Skeletal muscle tissue (tissue), 3 donors: ENCODE measurements at regions not wholly inside any gene's neighbourhood (a gene's known extent, or its start where the extent isn't known, plus 50 kb on each side); places are given as distances from the start of the nearest gene placed in this dataset.

Experiments used
- H3K27ac ChIP-seq: one replicate; pipeline ENCODE4 v1.7.0; 2013; ENCODE audit warnings: mild to moderate bottlenecking, low read depth, low read length, inconsistent platforms
- H3K27me3 ChIP-seq, 3 donors: one replicate each; pipeline ENCODE4 v1.7.0; 2013; ENCODE audit warnings: low read length in 3 of 3; ENCODE audit not compliant: control insufficient read depth in 3 of 3, insufficient read depth in 3 of 3
- H3K36me3 ChIP-seq, 3 donors: one replicate each; pipeline ENCODE4 v1.7.0; 2013; ENCODE audit warnings: low read length in 3 of 3; ENCODE audit not compliant: control insufficient read depth in 3 of 3, insufficient read depth in 3 of 3
- H3K4me1 ChIP-seq, 3 donors: one replicate each; pipeline ENCODE4 v1.7.0; 2013; ENCODE audit warnings: low read length in 3 of 3, mild to moderate bottlenecking in 3 of 3; ENCODE audit not compliant: control insufficient read depth in 3 of 3, insufficient read depth in 3 of 3
- H3K4me3 ChIP-seq, 3 donors: one replicate each; pipeline ENCODE4 v1.7.0; 2013; ENCODE audit warnings: low read length in 3 of 3
- H3K9ac ChIP-seq, 3 donors: one replicate each; pipeline ENCODE4 v1.7.0; 2013; ENCODE audit warnings: low read length in 3 of 3, mild to moderate bottlenecking in 3 of 3, moderate library complexity in 2 of 3, low read depth in 1 of 3
- H3K9me3 ChIP-seq, 3 donors: one replicate each; pipeline ENCODE4 v1.7.0; 2013; ENCODE audit warnings: low read length in 3 of 3; ENCODE audit not compliant: control insufficient read depth in 3 of 3
- donor health status: Osteomylitis.

DNA sequence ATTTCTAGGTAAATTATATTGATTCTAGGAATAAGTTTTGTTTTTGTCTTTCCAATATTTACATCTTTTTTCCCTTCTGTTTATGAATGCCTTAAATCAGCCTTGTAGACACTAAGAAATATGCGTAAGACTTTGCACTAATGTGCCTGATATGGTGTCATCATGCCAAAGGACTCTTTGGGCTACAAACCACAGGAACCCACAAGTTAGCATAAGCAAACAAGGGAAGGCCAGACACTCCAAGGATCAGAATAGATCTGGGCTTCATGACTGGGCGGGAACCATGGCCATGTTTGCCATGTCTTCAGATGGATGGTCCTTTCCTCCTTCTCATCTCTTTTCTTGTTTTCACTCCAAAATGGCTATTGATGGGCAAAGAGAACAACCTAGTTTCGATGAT lies 242.2 kb upstream of the CHRNA7 start:
- Histone ChIP-seq H3K27ac (no peak overlapping the region), H3K9me3 (no peaks in the 10 kb centered on the region), H3K27me3 (no peaks in the 10 kb centered on the region), H3K36me3 (no peaks in the 10 kb centered on the region), H3K4me1 (no peaks in the 10 kb centered on the region), H3K4me3 (no peak overlapping the region), H3K9ac (no peak overlapping the region)

DNA sequence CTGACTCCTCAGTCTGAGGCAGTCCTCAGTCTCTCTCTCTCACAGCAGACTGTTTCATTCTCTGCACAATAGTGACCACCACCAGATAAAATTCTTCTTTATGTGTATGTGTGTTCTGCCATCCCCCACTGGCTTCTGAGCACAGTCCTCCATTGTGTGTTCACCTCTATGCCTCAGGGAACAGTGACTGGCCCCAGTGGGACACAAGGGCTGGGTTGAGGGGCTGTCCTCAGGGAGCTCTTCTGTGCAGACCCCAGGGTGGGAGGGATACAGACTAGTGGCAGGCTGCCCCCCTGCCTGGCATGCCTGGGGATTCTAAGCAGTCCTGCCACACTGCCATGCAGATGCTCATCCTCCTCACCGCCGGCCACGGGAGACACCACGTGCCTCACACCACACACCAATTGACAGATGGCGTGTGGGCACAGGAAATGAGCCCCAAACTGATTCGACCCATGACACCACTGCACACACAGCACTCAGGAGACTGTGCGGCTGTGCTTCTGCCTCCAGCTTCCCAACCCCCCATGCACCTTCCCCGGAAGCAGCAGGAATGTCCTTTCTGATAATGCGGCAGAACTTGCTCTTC lies 237.6 kb upstream of the CHRNA7 start:
- Histone ChIP-seq H3K27me3 (no peaks in the 10 kb centered on the region), H3K27ac (no peak overlapping the region), H3K9ac (no peak overlapping the region), H3K36me3 (no peaks in the 10 kb centered on the region), H3K9me3 (no peaks in the 10 kb centered on the region), H3K4me3 (no peak overlapping the region), H3K4me1 (no peaks in the 10 kb centered on the region)

DNA sequence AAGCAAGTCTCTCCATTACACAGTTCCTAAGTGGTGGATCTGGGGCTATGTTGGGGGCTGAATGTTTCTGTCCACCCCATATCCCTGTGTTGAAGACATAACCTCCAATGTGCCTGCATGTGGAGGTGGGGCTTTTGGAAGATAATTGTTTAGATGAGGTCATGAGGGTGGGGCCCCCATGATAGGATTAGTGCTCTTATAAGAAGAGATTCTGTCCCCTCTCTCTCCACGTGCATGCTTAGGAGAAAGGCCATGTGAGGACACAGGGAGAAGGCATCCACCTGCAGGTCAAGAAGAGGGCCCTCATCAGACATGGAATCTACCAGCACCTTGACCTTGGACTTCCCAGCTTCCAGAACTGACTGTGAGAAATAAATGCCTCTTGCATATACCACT lies 231.0 kb upstream of the CHRNA7 start:
- Histone ChIP-seq H3K4me3 (no peak overlapping the region), H3K36me3 (no peaks in the 10 kb centered on the region), H3K9ac (no peak overlapping the region), H3K27ac (no peak overlapping the region), H3K4me1 (peaks cover 0 to 9% (median 4%) of the 10 kb centered on the region in 3 donors), H3K9me3 (no peaks in the 10 kb centered on the region), H3K27me3 (no peaks in the 10 kb centered on the region)

DNA sequence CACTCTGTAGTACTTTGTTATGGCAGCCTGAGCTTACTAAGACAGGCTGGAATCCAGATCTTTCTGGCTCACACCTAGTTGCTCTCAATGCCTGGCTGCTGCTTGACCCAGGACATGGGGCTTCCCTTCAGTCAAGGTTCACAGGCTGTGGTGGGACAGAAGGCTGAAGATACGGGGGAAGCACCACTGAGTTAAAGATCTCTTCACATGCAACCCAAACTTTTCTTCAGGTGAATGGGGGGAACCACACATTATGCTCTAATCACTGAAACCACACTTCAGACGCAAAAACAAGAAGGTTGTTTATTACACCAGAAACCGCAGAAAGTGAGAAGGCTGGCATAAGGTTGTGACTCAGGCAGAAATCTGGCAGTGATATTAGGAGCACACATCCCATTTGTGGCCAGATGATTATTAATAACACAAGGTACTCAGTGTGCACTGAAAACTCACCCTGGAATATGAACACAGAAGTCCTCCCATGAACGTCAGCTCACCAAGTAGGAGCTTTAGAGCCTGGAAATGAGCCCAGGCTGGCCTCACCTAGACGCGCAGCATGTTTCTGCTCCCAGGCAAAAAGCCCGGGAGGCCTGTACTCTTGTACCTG lies 230.5 kb upstream of the CHRNA7 start:
- Histone ChIP-seq H3K9ac (no peak overlapping the region), H3K27me3 (no peaks in the 10 kb centered on the region), H3K9me3 (no peaks in the 10 kb centered on the region), H3K4me1 (peaks cover 0 to 9% (median 4%) of the 10 kb centered on the region in 3 donors), H3K4me3 (no peak overlapping the region), H3K27ac (no peak overlapping the region), H3K36me3 (no peaks in the 10 kb centered on the region)

DNA sequence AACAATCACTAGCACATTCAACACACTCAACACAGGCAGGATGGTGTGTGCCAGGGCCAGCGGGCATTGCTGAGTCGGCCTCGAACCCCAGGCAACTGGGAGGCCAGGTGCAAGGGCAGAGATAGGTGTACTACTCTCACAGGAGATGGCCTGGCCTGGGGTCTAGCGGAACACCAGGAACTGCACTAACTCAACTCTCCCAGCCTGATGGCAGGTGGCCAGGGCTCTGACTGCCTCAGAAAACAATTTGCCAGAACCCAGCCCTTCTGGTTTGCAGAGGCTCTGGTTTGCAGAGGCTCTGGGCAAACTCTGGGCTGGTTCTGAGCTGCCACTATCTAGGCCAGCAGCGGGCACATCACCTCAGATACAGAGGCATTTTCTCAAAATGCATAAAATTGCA lies 229.2 kb upstream of the CHRNA7 start:
- Histone ChIP-seq H3K27me3 (no peaks in the 10 kb centered on the region), H3K9ac (no peak overlapping the region), H3K4me3 (no peak overlapping the region), H3K36me3 (no peaks in the 10 kb centered on the region), H3K9me3 (no peaks in the 10 kb centered on the region), H3K27ac (no peak overlapping the region), H3K4me1 (peaks cover 0 to 9% (median 4%) of the 10 kb centered on the region in 3 donors)

DNA sequence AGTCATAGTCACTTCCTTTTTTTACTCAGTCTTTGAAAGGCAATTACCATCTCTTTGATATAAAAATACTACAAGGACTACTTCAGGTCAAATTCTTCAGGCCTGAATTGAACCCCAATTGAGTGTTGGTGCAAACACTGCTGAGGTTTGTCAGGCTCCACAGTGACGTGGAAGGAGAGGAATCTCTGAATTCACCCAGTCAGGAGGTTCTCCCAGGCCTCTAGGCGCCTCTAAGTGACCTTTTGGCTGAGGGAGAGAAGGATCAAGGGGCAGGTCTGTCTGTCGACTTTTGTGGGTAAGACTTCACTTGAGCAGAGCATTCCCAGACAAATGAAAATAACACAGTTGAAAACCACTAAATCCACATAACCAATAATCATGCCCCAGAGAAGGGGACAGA lies 227.6 kb upstream of the CHRNA7 start:
- Histone ChIP-seq H3K36me3 (no peaks in the 10 kb centered on the region), H3K4me1 (peaks cover 0 to 9% (median 4%) of the 10 kb centered on the region in 3 donors), H3K4me3 (no peak overlapping the region), H3K27me3 (no peaks in the 10 kb centered on the region), H3K27ac (no peak overlapping the region), H3K9me3 (no peaks in the 10 kb centered on the region), H3K9ac (no peak overlapping the region)

DNA sequence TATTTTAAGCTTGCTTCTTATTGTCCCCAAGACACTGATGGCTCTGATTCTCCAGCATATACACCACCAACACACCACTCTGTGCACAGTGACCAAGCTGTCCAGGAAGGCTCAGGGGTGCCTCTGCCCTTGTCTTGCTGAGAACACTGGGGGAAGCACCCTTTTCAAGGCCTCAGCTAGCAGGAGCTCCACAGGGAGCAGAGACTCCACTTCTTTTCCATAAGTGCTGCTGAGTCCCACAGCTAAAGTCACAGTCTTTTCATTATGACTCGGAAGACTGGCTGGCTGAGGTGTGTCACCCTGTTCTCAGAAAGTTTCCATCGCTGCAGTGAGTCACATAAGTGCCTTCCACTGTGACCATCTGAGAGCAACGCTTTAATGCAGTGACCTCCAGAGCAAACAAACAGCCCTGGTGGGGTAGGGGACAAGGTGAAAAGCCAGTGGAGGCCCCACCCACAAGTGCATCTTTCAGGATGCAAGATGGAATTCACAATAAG lies 226.9 kb upstream of the CHRNA7 start:
- Histone ChIP-seq H3K9ac (no peak overlapping the region), H3K36me3 (no peaks in the 10 kb centered on the region), H3K27ac (no peak overlapping the region), H3K4me3 (no peak overlapping the region), H3K9me3 (no peaks in the 10 kb centered on the region), H3K4me1 (peaks cover 0 to 9% (median 4%) of the 10 kb centered on the region in 3 donors), H3K27me3 (no peaks in the 10 kb centered on the region)

DNA sequence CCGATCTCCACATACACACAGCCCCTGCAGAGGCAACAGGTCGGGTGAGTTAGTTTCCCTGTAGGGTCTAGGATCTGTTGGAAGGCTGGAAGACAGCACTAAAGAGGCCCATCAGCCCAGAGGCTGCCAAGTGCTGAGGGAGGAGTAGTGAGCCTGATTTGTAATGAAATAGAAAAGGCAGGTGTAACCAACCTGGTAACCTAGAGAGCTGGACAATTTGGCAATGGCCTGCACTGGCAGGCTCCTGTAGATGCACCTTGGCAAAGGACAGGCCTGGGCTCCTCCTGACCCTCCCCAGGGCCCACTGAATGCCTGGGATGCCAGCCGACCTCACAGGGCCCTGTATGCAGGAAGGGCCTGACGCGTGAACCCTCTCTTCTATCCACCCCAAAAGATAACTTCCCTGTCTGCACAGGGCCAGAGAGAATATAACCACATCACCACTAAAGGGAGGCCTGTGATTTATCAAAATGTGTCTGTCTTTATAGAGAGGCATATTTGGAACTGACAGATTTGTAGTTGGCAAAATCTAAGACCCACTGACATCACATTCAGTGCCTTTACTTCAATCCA lies 225.1 kb upstream of the CHRNA7 start:
- H3K27ac ChIP-seq, result no peak overlapping the region
- peaks cover 0 to 3% (median 0%) of the 10 kb centered on the region in 3 donors for H3K9me3 ChIP-seq
- no peaks in the 10 kb centered on the region for H3K36me3 ChIP-seq
- peaks cover 0 to 4% (median 3%) of the 10 kb centered on the region in 3 donors for H3K4me1 ChIP-seq
- H3K4me3 ChIP-seq, result no peak overlapping the region
- no peak overlapping the region for H3K9ac ChIP-seq
- no peaks in the 10 kb centered on the region for H3K27me3 ChIP-seq

DNA sequence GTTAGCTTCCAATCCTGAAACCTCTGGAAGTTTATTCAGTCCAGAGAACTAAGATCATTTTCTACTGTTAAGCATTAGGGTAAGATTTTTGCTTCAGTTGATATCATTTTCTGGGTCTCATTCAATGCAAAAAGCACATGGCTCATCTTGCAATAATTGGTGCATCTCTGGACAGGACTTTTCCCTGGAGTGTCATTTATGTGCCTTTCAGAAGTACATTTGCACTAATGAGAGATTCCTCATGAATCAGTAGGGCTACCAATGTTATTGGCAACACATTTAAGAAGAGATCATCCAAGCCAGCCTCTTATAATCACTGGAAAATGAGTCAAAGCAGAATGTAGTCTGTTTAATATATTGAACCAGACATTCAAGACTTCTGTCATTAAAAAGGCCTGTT lies 224.2 kb upstream of the CHRNA7 start:
- peaks cover 0 to 3% (median 0%) of the 10 kb centered on the region in 3 donors for H3K9me3 ChIP-seq
- no peak overlapping the region for H3K9ac ChIP-seq

DNA sequence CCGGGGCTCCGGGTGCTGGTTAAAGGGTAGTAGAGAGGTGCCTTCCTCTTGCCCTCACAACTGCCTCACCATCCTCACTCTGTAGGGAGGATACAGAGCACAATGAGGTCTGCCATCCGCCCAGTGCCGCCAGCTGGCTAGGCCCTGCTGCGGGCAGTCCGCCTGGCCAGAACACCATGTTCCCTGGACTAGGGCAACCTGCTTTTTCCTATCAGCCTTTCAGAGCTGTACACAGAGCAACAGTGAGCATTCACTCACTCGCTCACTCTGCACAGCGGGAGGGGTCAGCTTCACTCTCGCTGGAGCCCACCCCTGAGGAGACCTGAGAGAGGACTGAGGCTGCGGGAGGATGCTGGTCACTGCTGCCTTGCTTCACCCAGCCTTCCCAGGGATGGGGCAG lies 218.7 kb upstream of the CHRNA7 start:
- H3K36me3 ChIP-seq, result no peaks in the 10 kb centered on the region
- H3K4me3 ChIP-seq, result no peak overlapping the region
- H3K4me1 ChIP-seq, result no peaks in the 10 kb centered on the region
- no peak overlapping the region for H3K27ac ChIP-seq
- peaks cover 0 to 3% (median 0%) of the 10 kb centered on the region in 3 donors for H3K9me3 ChIP-seq
- no peak overlapping the region for H3K9ac ChIP-seq
- no peaks in the 10 kb centered on the region for H3K27me3 ChIP-seq

More for the DNA sequence above, 224.2 kb upstream of the CHRNA7 start:
- H3K27ac ChIP-seq, result no peak overlapping the region
- H3K4me3 ChIP-seq, result no peak overlapping the region
- H3K4me1 ChIP-seq, result peaks cover 0 to under 1% (median 0%) of the 10 kb centered on the region in 3 donors
- no peaks in the 10 kb centered on the region for H3K36me3 ChIP-seq
- H3K27me3 ChIP-seq, result no peaks in the 10 kb centered on the region
